Ovary (tissue), 3 donors: ENCODE measurements at regions not wholly inside any gene's neighbourhood (a gene's known extent, or its start where the extent isn't known, plus 50 kb on each side); places are given as distances from the start of the nearest gene placed in this dataset.

ENCODE experiments used
- CTCF ChIP-seq, 3 donors: fragments of 450-650 bp in 2 of 3; fragments of 200-600 bp in 1 of 3; IDR thresholded peaks; one replicate each; pipeline versions ENCODE4 v1.5.1 to v1.8.0; 2016 to 2022; ENCODE audit warnings: antibody characterized with exemption in 3 of 3, mild to moderate bottlenecking in 1 of 3
- EP300 ChIP-seq: sonication (generic); formaldehyde crosslinking; IDR thresholded peaks from one replicate; pipeline ENCODE4 v1.6.1; 2017; ENCODE audit warnings: antibody characterized with exemption
- POLR2A ChIP-seq: fragments of 450-650 bp; IDR thresholded peaks from one replicate; pipeline ENCODE4 v1.6.1; 2017; ENCODE audit warnings: antibody characterized with exemption, mild to moderate bottlenecking, moderate library complexity
- donor health status: DM: no; HTN: no; CAD: no.

GRCh38 chr21:35932232-35932911 is 128.0 kb downstream of the SETD4 start:
- TF ChIP-seq CTCF (IDR thresholded peaks at IDR 0.05) (no peak), EP300 (no peak), POLR2A (no peak)
